Left lung (tissue), 4 donors: ENCODE measurements at regions not wholly inside any gene's neighbourhood (a gene's known extent, or its start where the extent isn't known, plus 50 kb on each side); places are given as distances from the start of the nearest gene placed in this dataset.

ENCODE experiments used
- ATAC-seq: fragments of 200-7000 bp; cut with Tn5 transposase; one replicate; pipeline ENCODE4 v1.9.1; 2020; ENCODE audit warnings: moderate library complexity
- DNase-seq, 4 donors: peaks; one replicate each; pipeline ENCODE4 v3.0.0-alpha.2; 2013 to 2020
- H3K27ac ChIP-seq, 2 donors: fragments of 200-600 bp; sonication (generic) in 1 of 2; one replicate each; pipeline versions ENCODE4 v1.5.0 to v1.8.0; 2020 to 2021
- H3K27me3 ChIP-seq, 2 donors: fragments of 200-600 bp; sonication (generic) in 1 of 2; one replicate each; pipeline versions ENCODE4 v1.5.0 to v1.8.0; 2020 to 2021
- H3K36me3 ChIP-seq, 2 donors: fragments of 200-600 bp; sonication (generic) in 1 of 2; one replicate each; pipeline versions ENCODE4 v1.5.0 to v1.8.0; 2020 to 2021
- H3K4me1 ChIP-seq, 2 donors: fragments of 200-600 bp; one replicate each; pipeline ENCODE4 v1.8.0; 2021
- H3K4me3 ChIP-seq, 2 donors: fragments of 200-600 bp; sonication (generic) in 1 of 2; one replicate each; pipeline versions ENCODE4 v1.5.0 to v1.8.0; 2020 to 2021; ENCODE audit warnings: mild to moderate bottlenecking in 1 of 2
- H3K9me3 ChIP-seq, 2 donors: fragments of 200-600 bp; sonication (generic) in 1 of 2; one replicate each; pipeline versions ENCODE4 v1.5.0 to v1.8.0; 2020 to 2021
- CTCF ChIP-seq, 2 donors: fragments of 200-600 bp; sonication (generic) in 1 of 2; IDR thresholded peaks; one replicate each; pipeline versions ENCODE4 v1.5.0 to v1.8.0; 2021; ENCODE audit warnings: antibody characterized with exemption in 2 of 2
- intact Hi-C, 2 donors: fragments of 100-400 bp; cut with DNase I; formaldehyde crosslinking; loops; one replicate each; pipeline versions ENCODE4 v1.11.2 to v1.14.2; 2022
- donor health status: DM: no; HTN: yes; CAD: no.
- donor health status: DM: no; HTN: no; CAD: no.

GRCh38 chr21:35484032-35484431 is 434.9 kb upstream of the RUNX1 start:
- no peak for TF ChIP-seq CTCF (IDR thresholded peaks at IDR 0.05)
- H3K4me1 ChIP-seq: no peaks in the 10 kb centered on the region
- no peaks in the 10 kb centered on the region for H3K36me3 ChIP-seq
- ATAC-seq: no peak
- intact Hi-C loops: no loop called here
- no peaks in the 10 kb centered on the region for H3K27me3 ChIP-seq
- no peak overlapping the region for H3K4me3 ChIP-seq
- no peak overlapping the region for H3K27ac ChIP-seq
- no peak for DNase-seq
- peaks cover 0 to 2% of the 10 kb centered on the region in 2 donors for H3K9me3 ChIP-seq

GRCh38 chr21:35482933-35483662 is 434.0 kb upstream of the RUNX1 start:
- Histone ChIP-seq H3K27ac (no peak overlapping the region), H3K27me3 (no peaks in the 10 kb centered on the region), H3K9me3 (peaks cover 0 to 2% of the 10 kb centered on the region in 2 donors), H3K4me3 (no peak overlapping the region), H3K36me3 (no peaks in the 10 kb centered on the region), H3K4me1 (peaks cover 0 to 7% of the 10 kb centered on the region in 2 donors)
- TF ChIP-seq CTCF (IDR thresholded peaks at IDR 0.05): no peak
- DNase-seq: no peak
- intact Hi-C loops: no loop called here
- no peak for ATAC-seq

GRCh38 chr21:35482096-35482495 is 433.0 kb upstream of the RUNX1 start:
- DNase-seq (no peak), ATAC-seq (no peak)
- Histone ChIP-seq H3K9me3 (peaks cover 0 to 2% of the 10 kb centered on the region in 2 donors), H3K4me1 (peaks cover 0 to 17% of the 10 kb centered on the region in 2 donors), H3K36me3 (no peaks in the 10 kb centered on the region), H3K27me3 (no peaks in the 10 kb centered on the region), H3K4me3 (no peak overlapping the region), H3K27ac (no peak overlapping the region)
- no peak for TF ChIP-seq CTCF (IDR thresholded peaks at IDR 0.05)
- intact Hi-C loops: no loop called here

GRCh38 chr21:35481005-35481404 is 431.9 kb upstream of the RUNX1 start:
- ATAC-seq: no peak
- Histone ChIP-seq H3K27ac (no peak overlapping the region), H3K4me1 (peaks cover 5 to 26% of the 10 kb centered on the region in 2 donors), H3K9me3 (peaks cover 0 to 2% of the 10 kb centered on the region in 2 donors), H3K27me3 (no peaks in the 10 kb centered on the region), H3K36me3 (no peaks in the 10 kb centered on the region), H3K4me3 (no peak overlapping the region)
- no peak for TF ChIP-seq CTCF (IDR thresholded peaks at IDR 0.05)
- intact Hi-C loops: no loop called here
- DNase-seq: no peak

- Histone ChIP-seq H3K27me3 (no peaks in the 10 kb centered on the region), H3K4me1 (peaks cover 7 to 40% of the 10 kb centered on the region in 2 donors), H3K9me3 (peaks cover 0 to 2% of the 10 kb centered on the region in 2 donors), H3K4me3 (no peak overlapping the region), H3K27ac (peak overlapping the region in 1 of 2 donors; percentile 61), H3K36me3 (no peaks in the 10 kb centered on the region)
- ATAC-seq (no peak), DNase-seq (no peak)
- TF ChIP-seq CTCF (IDR thresholded peaks at IDR 0.05): no peak
- intact Hi-C loops: no loop called here
Measured at GRCh38 chr21:35479529-35479928, 430.4 kb upstream of the RUNX1 start.
